Ramos (cell line): ENCODE measurements at regions not wholly inside any gene's neighbourhood (a gene's known extent, or its start where the extent isn't known, plus 50 kb on each side); places are given as distances from the start of the nearest gene placed in this dataset.

Source experiments
- in situ Hi-C: fragments of 300-500 bp; cut with MboI; formaldehyde crosslinking; loops from one replicate; pipeline ENCODE4 v1.14.3; 2022; ENCODE audit warnings: low sequenced_read_pairs; ENCODE audit not compliant: unreplicated experiment

GRCh38 chr14:101496776-101497683 lies 64.3 kb upstream of the DIO3 start:
- in situ Hi-C loops, result no loop called here

- in situ Hi-C loops, result no loop called here
Measured at GRCh38 chr14:101497684-101498525, 63.4 kb upstream of the DIO3 start.

- in situ Hi-C loops, result no loop called here
Measured at GRCh38 chr14:101498526-101498860, 62.8 kb upstream of the DIO3 start.

- in situ Hi-C loops, result no loop called here
Measured at GRCh38 chr14:101499080-101499479, 62.2 kb upstream of the DIO3 start.

GRCh38 chr14:101499513-101499912 lies 61.8 kb upstream of the DIO3 start:
- in situ Hi-C loops, result no loop called here

- in situ Hi-C loops, result no loop called here
Measured at GRCh38 chr14:101500061-101500460, 61.2 kb upstream of the DIO3 start.

- in situ Hi-C loops, result no loop called here
Measured at GRCh38 chr14:101500681-101501080, 60.6 kb upstream of the DIO3 start.

- in situ Hi-C loops, result no loop called here
Measured at GRCh38 chr14:101501341-101501740, 60.0 kb upstream of the DIO3 start.

- in situ Hi-C loops, result no loop called here
Measured at GRCh38 chr14:101501858-101502615, 59.3 kb upstream of the DIO3 start.

- in situ Hi-C loops, result no loop called here
Measured at GRCh38 chr14:101502761-101503392, 58.4 kb upstream of the DIO3 start.

- in situ Hi-C loops, result no loop called here
Measured at GRCh38 chr14:101503431-101504095, 57.7 kb upstream of the DIO3 start.

GRCh38 chr14:101504096-101504948 lies 57.0 kb upstream of the DIO3 start:
- in situ Hi-C loops, result no loop called here

GRCh38 chr14:101505236-101505970 lies 55.9 kb upstream of the DIO3 start:
- in situ Hi-C loops, result no loop called here

GRCh38 chr14:101506211-101506925 lies 54.9 kb upstream of the DIO3 start:
- in situ Hi-C loops, result no loop called here

GRCh38 chr14:101506926-101507835 lies 54.1 kb upstream of the DIO3 start:
- in situ Hi-C loops, result no loop called here

- in situ Hi-C loops, result no loop called here
Measured at GRCh38 chr14:101507836-101508150, 53.5 kb upstream of the DIO3 start.
